B cell (primary cell): ENCODE measurements at regions not wholly inside any gene's neighbourhood (a gene's known extent, or its start where the extent isn't known, plus 50 kb on each side); places are given as distances from the start of the nearest gene placed in this dataset.

Source experiments
- EZH2 ChIP-seq: IDR thresholded peaks from 2 replicates; pipeline ENCODE4 v1.6.1; 2012; ENCODE audit warnings: borderline replicate concordance, low read depth, mild to moderate bottlenecking, moderate library complexity, low read length; ENCODE audit not compliant: insufficient read depth, poor library complexity, severe bottlenecking
- TF ChIP-seq, protein P1 (sequence below): fragments of 200-600 bp; IDR thresholded peaks from one replicate; pipeline ENCODE4 v1.8.0; 2022; ENCODE audit warnings: antibody characterized with exemption, mild to moderate bottlenecking

DNA sequence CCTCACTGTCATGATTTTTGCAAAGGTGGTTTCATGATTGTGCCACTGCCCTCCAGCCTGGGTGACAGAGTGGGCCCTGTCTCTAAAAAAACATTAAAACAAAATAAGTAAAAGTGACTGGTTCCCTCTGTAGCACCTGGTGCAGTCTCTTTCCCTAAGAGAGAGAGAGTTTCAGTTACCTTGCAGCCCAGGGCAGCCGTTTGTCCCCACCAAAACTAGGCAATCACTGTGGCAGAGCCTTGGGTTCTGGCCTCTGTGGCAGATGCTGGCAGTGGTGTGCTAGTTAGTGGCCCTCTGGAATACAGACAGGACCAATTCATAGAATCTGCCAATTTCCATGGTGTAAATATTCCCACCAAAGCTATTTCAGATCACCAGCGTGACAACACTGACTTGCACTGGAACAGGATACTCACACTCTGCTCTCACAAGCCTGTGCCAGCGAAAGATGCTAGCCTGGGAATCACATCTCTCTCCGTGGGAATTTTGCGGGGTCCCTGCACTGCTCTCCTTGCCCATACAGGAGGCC lies 108.7 kb downstream of the TLR5 start:
- TF ChIP-seq, protein P1, sequence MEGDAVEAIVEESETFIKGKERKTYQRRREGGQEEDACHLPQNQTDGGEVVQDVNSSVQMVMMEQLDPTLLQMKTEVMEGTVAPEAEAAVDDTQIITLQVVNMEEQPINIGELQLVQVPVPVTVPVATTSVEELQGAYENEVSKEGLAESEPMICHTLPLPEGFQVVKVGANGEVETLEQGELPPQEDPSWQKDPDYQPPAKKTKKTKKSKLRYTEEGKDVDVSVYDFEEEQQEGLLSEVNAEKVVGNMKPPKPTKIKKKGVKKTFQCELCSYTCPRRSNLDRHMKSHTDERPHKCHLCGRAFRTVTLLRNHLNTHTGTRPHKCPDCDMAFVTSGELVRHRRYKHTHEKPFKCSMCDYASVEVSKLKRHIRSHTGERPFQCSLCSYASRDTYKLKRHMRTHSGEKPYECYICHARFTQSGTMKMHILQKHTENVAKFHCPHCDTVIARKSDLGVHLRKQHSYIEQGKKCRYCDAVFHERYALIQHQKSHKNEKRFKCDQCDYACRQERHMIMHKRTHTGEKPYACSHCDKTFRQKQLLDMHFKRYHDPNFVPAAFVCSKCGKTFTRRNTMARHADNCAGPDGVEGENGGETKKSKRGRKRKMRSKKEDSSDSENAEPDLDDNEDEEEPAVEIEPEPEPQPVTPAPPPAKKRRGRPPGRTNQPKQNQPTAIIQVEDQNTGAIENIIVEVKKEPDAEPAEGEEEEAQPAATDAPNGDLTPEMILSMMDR, result no peak
- no peak for TF ChIP-seq EZH2
